GM12878 (cell line): ENCODE measurements at regions not wholly inside any gene's neighbourhood (a gene's known extent, or its start where the extent isn't known, plus 50 kb on each side); places are given as distances from the start of the nearest gene placed in this dataset.

Experiments
- ATAC-seq: fragments of 200-7000 bp; cut with Tn5 transposase; 3 replicates; pipeline ENCODE4 v1.9.1; 2020; ENCODE audit warnings: mild to moderate bottlenecking, moderate library complexity
- BruUV-seq: library from RNA; stranded (reverse); fragments of 400-500 nt; replicated peaks from 2 replicates; lab custom pipeline; 2021; lab: Mats Ljungman, UMichigan
- CTCF ChIA-PET: fragments of 300-600 bp; sonication (Branson Sonifier 250); formaldehyde crosslinking; extraction: SDS; loops from one replicate; lab custom pipeline; 2021; ENCODE audit warnings: inconsistent platforms; lab: Yijun Ruan, JAX
- POLR2A ChIA-PET: fragments of 350-600 bp; formaldehyde crosslinking; extraction: SDS; loops from one replicate; lab custom pipeline; 2021; ENCODE audit warnings: inconsistent platforms; lab: Charles Lee
- RAD21 ChIA-PET: fragments of 300-600 bp; sonication (Branson Sonifier 250); formaldehyde crosslinking; loops from one replicate; lab custom pipeline; 2023; ENCODE audit warnings: antibody characterized with exemption; ENCODE audit not compliant: unreplicated experiment; lab: Charles Lee
- SMC1A ChIA-PET: fragments of 300-600 bp; sonication (Branson Sonifier 250); formaldehyde crosslinking; loops from one replicate; lab custom pipeline; 2023; ENCODE audit not compliant: unreplicated experiment, uncharacterized antibody; lab: Charles Lee
- DNase-seq: peaks from one replicate; pipeline ENCODE4 v3.0.0-alpha.2; 2011; ENCODE audit warnings: low read depth, low spot score
- FAIRE-seq: peaks from 3 replicates; lab custom pipeline; 2011; peaks lifted over from hg19 to GRCh38; lab: Jason Lieb, UNC
- H2AFZ ChIP-seq: 2 replicates; pipeline ENCODE4 v1.6.0; 2011; ENCODE audit warnings: low read depth, low read length, control low read depth; ENCODE audit not compliant: control insufficient read depth
- H3K27ac ChIP-seq: 2 replicates; pipeline ENCODE4 v1.5.1; 2011; ENCODE audit warnings: control low read depth; ENCODE audit not compliant: control insufficient read depth, insufficient read depth
- H3K27me3 ChIP-seq, 2 experiments: replicated peaks in 1 of 2; 2 replicates each; pipeline versions ENCODE4 v1.6.0 to v1.6.1; 2011; ENCODE audit warnings: low read length in 1 of 2; ENCODE audit not compliant: control insufficient read depth in 2 of 2, insufficient read depth in 2 of 2
- H3K36me3 ChIP-seq, 2 experiments: 2 replicates each; pipeline ENCODE4 v1.5.1; 2011; ENCODE audit warnings: low read length in 1 of 2; ENCODE audit not compliant: control insufficient read depth in 2 of 2, insufficient read depth in 2 of 2
- H3K4me1 ChIP-seq: 2 replicates; pipeline ENCODE4 v1.6.1; 2011; ENCODE audit warnings: mild to moderate bottlenecking, low read length, moderate library complexity, mixed read lengths; ENCODE audit not compliant: control insufficient read depth, insufficient read depth
- H3K4me2 ChIP-seq: 2 replicates; pipeline ENCODE4 v1.6.0; 2011; ENCODE audit warnings: control low read depth; ENCODE audit not compliant: control insufficient read depth, insufficient read depth
- H3K4me3 ChIP-seq: fragments of 200-600 bp; sonication (generic); 2 replicates; pipeline ENCODE4 v1.5.1; 2016
- H3K79me2 ChIP-seq: 2 replicates; pipeline ENCODE4 v1.6.0; 2011; ENCODE audit warnings: low read length; ENCODE audit not compliant: control insufficient read depth, insufficient read depth
- H3K9ac ChIP-seq: 2 replicates; pipeline ENCODE4 v1.8.0; 2011; ENCODE audit warnings: low read length, control low read depth, mixed read lengths; ENCODE audit not compliant: control insufficient read depth, insufficient read depth
- H3K9me3 ChIP-seq: replicated peaks from 3 replicates; pipeline ENCODE4 v1.5.1; 2011; ENCODE audit warnings: mild to moderate bottlenecking, low read length; ENCODE audit not compliant: control insufficient read depth, insufficient read depth
- H4K20me1 ChIP-seq: 2 replicates; pipeline ENCODE4 v1.6.0; 2011; ENCODE audit not compliant: control insufficient read depth, insufficient read depth
- E2F8 ChIP-seq: fragments of 450-650 bp; IDR thresholded peaks from 2 replicates; pipeline ENCODE4 v1.6.1; 2018; ENCODE audit warnings: mild to moderate bottlenecking, low read depth, moderate library complexity; ENCODE audit not compliant: partially characterized antibody
- MAX ChIP-seq: IDR thresholded peaks from 2 replicates; pipeline ENCODE4 v1.6.1; 2012; ENCODE audit warnings: low read depth, low read length, improper control_type of control experiment
- MEF2A ChIP-seq: IDR thresholded peaks from 2 replicates; pipeline ENCODE4 v1.6.1; 2011; ENCODE audit warnings: low read depth, mild to moderate bottlenecking, low read length, moderate library complexity; ENCODE audit not compliant: insufficient read depth
- MLLT1 ChIP-seq: fragments of 450-650 bp; IDR thresholded peaks from 2 replicates; pipeline ENCODE4 v1.6.1; 2016; ENCODE audit warnings: mild to moderate bottlenecking
- MXI1 ChIP-seq: fragments of 150-350 bp; IDR thresholded peaks from 2 replicates; pipeline ENCODE4 v1.6.1; 2011; ENCODE audit warnings: low read depth, mild to moderate bottlenecking, inconsistent platforms, low read length, improper control_type of control experiment
- TAF1 ChIP-seq: IDR thresholded peaks from 2 replicates; pipeline ENCODE4 v1.6.1; 2011; ENCODE audit warnings: mild to moderate bottlenecking, low read depth, low read length, borderline replicate concordance
- TCF12 ChIP-seq: IDR thresholded peaks from 2 replicates; pipeline ENCODE4 v1.6.1; 2011; ENCODE audit warnings: low read depth, mild to moderate bottlenecking, low read length
- WGBS: methylation state at CpG from one replicate; pipeline ENCODE4 v1.1.6; 2016; ENCODE audit warnings: low lambda C conversion rate; ENCODE audit not compliant: insufficient replicate concordance, insufficient coverage; ENCODE audit errors: missing lambda C conversion rate; 5-methylcytosine and 5-hydroxymethylcytosine counted together
- in situ Hi-C: fragments of 300-500 bp; cut with MboI; formaldehyde crosslinking; loops from 9 replicates; pipeline ENCODE4 v1.14.3; 2018; ENCODE audit warnings: mixed read lengths
- intact Hi-C: fragments of 100-400 bp; cut with micrococcal nuclease; formaldehyde crosslinking; loops from one replicate; pipeline ENCODE4 v1.14.2; 2022; ENCODE audit not compliant: unreplicated experiment

GRCh38 chr2:144698156-144698555 lies 178.2 kb upstream of the ZEB2 start:
- Histone ChIP-seq H3K4me2 (no peak overlapping the region), H3K79me2 (no peaks in the 10 kb centered on the region), H3K4me3 (no peak overlapping the region), H3K27me3 (no peaks in the 10 kb centered on the region), H3K9me3 (no peaks in the 10 kb centered on the region), H3K36me3 (no peaks in the 10 kb centered on the region), H4K20me1 (no peaks in the 10 kb centered on the region), H3K9ac (no peak overlapping the region), H2AFZ (no peak overlapping the region)
- WGBS, result 90% methylated on average over 3 of the region's 3 CpGs
- SMC1A ChIA-PET, result no interaction called here
- intact Hi-C loops, result no loop called here
- FAIRE-seq (no peak), DNase-seq (no peak), ATAC-seq (no peak)
- CTCF ChIA-PET, result no interaction called here
- POLR2A ChIA-PET, result no interaction called here
- no TSS peak for BruUV-seq
- no peak for TF ChIP-seq E2F8
- no peak for TF ChIP-seq MEF2A
- no peak for TF ChIP-seq MLLT1
- TF ChIP-seq MAX, result no peak
- TF ChIP-seq MXI1, result no peak
- no peak for TF ChIP-seq TCF12
- no peak for TF ChIP-seq TAF1
- TF ChIP-seq, all 136 proteins: peak for 0
- RAD21 ChIA-PET, result no interaction called here
- Histone ChIP-seq H3K27ac (no peak overlapping the region), H3K4me1 (no peaks in the 10 kb centered on the region)
- in situ Hi-C loops, result no loop called here
